IMR-90 (cell line): ENCODE measurements at regions not wholly inside any gene's neighbourhood (a gene's known extent, or its start where the extent isn't known, plus 50 kb on each side); places are given as distances from the start of the nearest gene placed in this dataset.

Source experiments
- ATAC-seq: fragments of 200-7000 bp; cut with Tn5 transposase; 2 replicates; pipeline ENCODE4 v1.9.1; 2020; ENCODE audit warnings: low read depth, mild to moderate bottlenecking, moderate library complexity
- BruUV-seq: library from RNA; stranded (reverse); fragments of 400-500 nt; replicated peaks from 2 replicates; lab custom pipeline; 2021; lab: Mats Ljungman, UMichigan
- CTCF ChIA-PET: fragments of 300-600 bp; formaldehyde crosslinking; extraction: SDS; loops from one replicate; lab custom pipeline; 2021; ENCODE audit warnings: antibody characterized with exemption; lab: Yijun Ruan, JAX
- POLR2A ChIA-PET: fragments of 300-600 bp; sonication (Branson Sonifier 250); formaldehyde crosslinking; loops from one replicate; lab custom pipeline; 2022; ENCODE audit warnings: antibody characterized with exemption; ENCODE audit not compliant: unreplicated experiment; lab: Charles Lee
- DNase-seq: peaks from one replicate; pipeline ENCODE4 v3.0.0; 2013
- H2AFZ ChIP-seq: replicated peaks from 2 replicates; pipeline ENCODE3; 2013; ENCODE audit warnings: low read length, mild to moderate bottlenecking; ENCODE audit not compliant: poor library complexity
- H2AK5ac ChIP-seq: 2 replicates; pipeline ENCODE4 v1.6.1; 2013; ENCODE audit warnings: low read depth, low read length, inconsistent platforms
- H2AK9ac ChIP-seq: replicated peaks from 2 replicates; pipeline ENCODE3; 2013; ENCODE audit warnings: mild to moderate bottlenecking, low read depth, low read length, moderate library complexity; ENCODE audit not compliant: poor library complexity
- H2BK120ac ChIP-seq: 2 replicates; pipeline ENCODE4 v1.6.1; 2013; ENCODE audit warnings: low read depth, low read length, inconsistent platforms
- H2BK15ac ChIP-seq: 3 replicates; pipeline ENCODE4 v1.6.1; 2013; ENCODE audit warnings: low read depth, low read length, inconsistent platforms
- H2BK20ac ChIP-seq: 2 replicates; pipeline ENCODE4 v1.6.1; 2013; ENCODE audit warnings: low read depth, mild to moderate bottlenecking, inconsistent platforms, low read length, moderate library complexity
- H2BK5ac ChIP-seq: 2 replicates; pipeline ENCODE4 v1.6.1; 2013; ENCODE audit warnings: mild to moderate bottlenecking, low read depth, low read length, inconsistent platforms; ENCODE audit not compliant: poor library complexity, severe bottlenecking
- H3K14ac ChIP-seq: replicated peaks from 2 replicates; pipeline ENCODE4 v1.6.1; 2013; ENCODE audit warnings: low read depth, low read length, inconsistent platforms
- H3K18ac ChIP-seq: 2 replicates; pipeline ENCODE4 v1.6.1; 2013; ENCODE audit warnings: low read depth, low read length, control low read depth
- H3K23ac ChIP-seq: 2 replicates; pipeline ENCODE4 v1.6.1; 2013; ENCODE audit warnings: low read depth, low read length, inconsistent platforms
- H3K27ac ChIP-seq: 2 replicates; pipeline ENCODE4 v1.5.1; 2013; ENCODE audit warnings: mild to moderate bottlenecking, control low read depth, low read length; ENCODE audit not compliant: insufficient read depth
- H3K27me3 ChIP-seq: 2 replicates; pipeline ENCODE4 v1.6.1; 2013; ENCODE audit warnings: low read length; ENCODE audit not compliant: control insufficient read depth, insufficient read depth
- H3K36me3 ChIP-seq: 2 replicates; pipeline ENCODE4 v1.6.1; 2013; ENCODE audit warnings: low read length, mixed read lengths; ENCODE audit not compliant: control insufficient read depth, insufficient read depth
- H3K4ac ChIP-seq: 2 replicates; pipeline ENCODE4 v1.6.1; 2013; ENCODE audit warnings: low read depth, low read length, inconsistent platforms
- H3K4me1 ChIP-seq: 2 replicates; pipeline ENCODE4 v1.6.1; 2013; ENCODE audit warnings: low read length, mixed read lengths; ENCODE audit not compliant: control insufficient read depth, insufficient read depth
- H3K4me2 ChIP-seq: 2 replicates; pipeline ENCODE4 v1.6.1; 2013; ENCODE audit warnings: low read depth, mild to moderate bottlenecking, control low read depth, low read length, moderate library complexity
- H3K4me3 ChIP-seq: 2 replicates; pipeline ENCODE4 v1.5.1; 2013; ENCODE audit warnings: low read depth, mild to moderate bottlenecking, control low read depth, low read length, moderate library complexity; ENCODE audit not compliant: insufficient read depth
- H3K56ac ChIP-seq: 2 replicates; pipeline ENCODE4 v1.6.1; 2013; ENCODE audit warnings: low read length, inconsistent platforms; ENCODE audit not compliant: insufficient read depth; ENCODE audit errors: extremely low read depth
- H3K79me1 ChIP-seq, 2 experiments: 2 replicates each; pipeline ENCODE4 v1.6.1; 2013; ENCODE audit warnings: low read length in 2 of 2, inconsistent platforms in 1 of 2, low read depth in 1 of 2
- H3K9ac ChIP-seq: 2 replicates; pipeline ENCODE4 v1.6.1; 2013; ENCODE audit warnings: low read depth, low read length, control low read depth
- H3K9me1 ChIP-seq: 2 replicates; pipeline ENCODE4 v1.6.1; 2013; ENCODE audit warnings: low read length, inconsistent platforms; ENCODE audit not compliant: insufficient read depth
- H3K9me3 ChIP-seq: 2 replicates; pipeline ENCODE4 v1.6.1; 2013; ENCODE audit warnings: low read length; ENCODE audit not compliant: control insufficient read depth, insufficient read depth
- H4K20me1 ChIP-seq: 2 replicates; pipeline ENCODE4 v1.6.1; 2013; ENCODE audit warnings: low read length, inconsistent platforms; ENCODE audit not compliant: insufficient read depth
- H4K5ac ChIP-seq: 2 replicates; pipeline ENCODE4 v1.6.1; 2013; ENCODE audit warnings: mild to moderate bottlenecking, low read depth, low read length, control low read depth
- H4K8ac ChIP-seq, 2 experiments: 2 replicates each; pipeline ENCODE4 v1.6.1; 2013; ENCODE audit warnings: low read depth in 2 of 2, low read length in 2 of 2, control low read depth in 1 of 2, inconsistent platforms in 1 of 2
- H4K91ac ChIP-seq: 2 replicates; pipeline ENCODE4 v1.6.1; 2013; ENCODE audit warnings: low read depth, low read length, inconsistent platforms; ENCODE audit not compliant: insufficient read depth
- BHLHE40 ChIP-seq: fragments of 150-350 bp; IDR thresholded peaks from 2 replicates; pipeline ENCODE4 v1.6.1; 2016; ENCODE audit warnings: mild to moderate bottlenecking, low read depth, low read length
- CEBPB ChIP-seq: IDR thresholded peaks from 2 replicates; pipeline ENCODE4 v1.6.1; 2012; ENCODE audit warnings: low read depth, low read length, improper control_type of control experiment
- FOS ChIP-seq: fragments of 150-350 bp; IDR thresholded peaks from 2 replicates; pipeline ENCODE4 v1.6.1; 2016; ENCODE audit warnings: low read depth, low read length
- NFE2L2 ChIP-seq: fragments of 150-350 bp; IDR thresholded peaks from 2 replicates; pipeline ENCODE4 v1.6.1; 2016; ENCODE audit warnings: low read depth, mild to moderate bottlenecking, low read length
- POLR2A ChIP-seq: IDR thresholded peaks from 2 replicates; pipeline ENCODE4 v1.6.1; 2012; ENCODE audit warnings: mild to moderate bottlenecking, low read depth, low read length
- RAD21 ChIP-seq: IDR thresholded peaks from 2 replicates; pipeline ENCODE4 v1.6.1; 2012; ENCODE audit warnings: low read length, improper control_type of control experiment
- RCOR1 ChIP-seq: IDR thresholded peaks from 2 replicates; pipeline ENCODE4 v1.6.1; 2012; ENCODE audit warnings: mild to moderate bottlenecking, low read length, improper control_type of control experiment; ENCODE audit not compliant: insufficient replicate concordance
- WGBS, 2 experiments: methylation state at CpG; one replicate each; pipeline versions ENCODE4 v1.1.5 to v1.1.7; 2013; ENCODE audit warnings: missing lambda C conversion rate in 2 of 2; ENCODE audit not compliant: insufficient read length in 1 of 2; ENCODE audit errors: extremely low coverage in 2 of 2; 5-methylcytosine and 5-hydroxymethylcytosine counted together
- dilution Hi-C: fragments of 300-500 bp; cut with HindIII; formaldehyde crosslinking; loops from one replicate; pipeline ENCODE4 v1.14.3; 2018; ENCODE audit warnings: low sequenced_read_pairs; ENCODE audit not compliant: unreplicated experiment
- in situ Hi-C: fragments of 300-500 bp; cut with MboI; formaldehyde crosslinking; loops from 3 replicates; pipeline ENCODE4 v1.14.3; 2019; ENCODE audit warnings: low sequenced_read_pairs, inconsistent platforms, mixed read lengths
- intact Hi-C: fragments of 100-400 bp; cut with micrococcal nuclease; formaldehyde crosslinking; loops from 2 replicates; pipeline ENCODE4 v1.10.0; 2022

DNA sequence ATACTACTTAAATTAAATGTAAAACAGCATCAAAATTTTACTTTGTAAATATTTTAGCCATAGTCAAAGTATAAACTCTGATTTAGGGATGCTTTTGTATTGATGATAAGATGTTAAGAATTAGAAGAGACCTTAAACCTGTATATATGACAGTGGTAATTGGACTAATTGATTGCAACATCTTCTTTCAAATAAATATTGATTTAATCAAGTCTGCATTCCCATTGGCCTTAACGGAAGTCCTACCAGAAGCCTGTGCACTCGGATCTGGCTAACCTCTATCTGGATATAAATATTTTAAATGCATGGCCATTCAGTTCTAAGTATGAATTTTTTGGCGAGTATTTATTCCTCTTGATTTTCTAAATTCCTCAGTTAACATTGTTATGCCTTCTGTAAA is 856.1 kb downstream of the USP25 start:
- Histone ChIP-seq H2BK20ac (no peak overlapping the region), H2AFZ (no peak overlapping the region), H4K8ac (no peak overlapping the region), H3K9me1 (no peaks in the 10 kb centered on the region), H2BK5ac (no peak overlapping the region), H3K4me2 (no peak overlapping the region), H3K27ac (no peak overlapping the region), H3K56ac (no peak overlapping the region), H3K27me3 (no peaks in the 10 kb centered on the region), H3K23ac (no peak overlapping the region), H3K4me1 (peaks cover 6% of the 10 kb centered on the region; the same call in 1 of the 2 replicates), H2BK120ac (no peak overlapping the region), H3K36me3 (no peaks in the 10 kb centered on the region), H2AK9ac (no peak overlapping the region), H4K20me1 (no peaks in the 10 kb centered on the region), H2AK5ac (no peak overlapping the region), H3K18ac (no peak overlapping the region), H4K91ac (no peak overlapping the region), H3K79me1 (no peaks in the 10 kb centered on the region), H3K14ac (no peak overlapping the region), H3K4ac (no peak overlapping the region), H2BK15ac (no peak overlapping the region), H3K9me3 (no peaks in the 10 kb centered on the region), H3K9ac (no peak overlapping the region), H4K5ac (no peak overlapping the region), H3K4me3 (no peak overlapping the region)
- no CpG with 5 or more reads among the region's 3 CpGs for WGBS, 2 experiments
- POLR2A ChIA-PET: no interaction called here
- TF ChIP-seq BHLHE40: no peak
- no peak for TF ChIP-seq NFE2L2
- no peak for TF ChIP-seq FOS
- no peak for TF ChIP-seq POLR2A
- 0 out of 2 replicates have a peak, but pooled peaks have one; percentile 12 for TF ChIP-seq CEBPB
- no peak for TF ChIP-seq RCOR1
- no peak for TF ChIP-seq RAD21
- intact Hi-C loops: loop anchor here (5.0 kb wide), 2 partner anchors 54 to 164 kb away; no protein-coding TSS in a partner anchor
- dilution Hi-C loops: no loop called here
- CTCF ChIA-PET: no interaction called here
- in situ Hi-C loops: no loop called here
- no TSS peak for BruUV-seq
- ATAC-seq (no peak), DNase-seq (no peak)
